Upper lobe of left lung (tissue), 6 donors: ENCODE measurements at regions not wholly inside any gene's neighbourhood (a gene's known extent, or its start where the extent isn't known, plus 50 kb on each side); places are given as distances from the start of the nearest gene placed in this dataset.

Experiments
- ATAC-seq, 2 donors: fragments of 200-7000 bp; cut with Tn5 transposase; one replicate each; pipeline ENCODE4 v1.9.1; 2022; ENCODE audit warnings: mild to moderate bottlenecking in 2 of 2, moderate library complexity in 2 of 2; ENCODE audit not compliant: low FRiP score in 2 of 2
- DNase-seq, 2 donors: peaks; one replicate each; pipeline ENCODE4 v3.0.0-alpha.2; 2019 to 2020
- H3K27ac ChIP-seq, 4 donors: fragments of 200-600 bp; sonication (generic); one replicate each; pipeline ENCODE4 v1.5.1; 2016 to 2019
- H3K27me3 ChIP-seq, 4 donors: fragments of 200-600 bp; sonication (generic); one replicate each; pipeline ENCODE4 v1.5.1; 2017 to 2019
- H3K36me3 ChIP-seq, 4 donors: fragments of 200-600 bp; sonication (generic); one replicate each; pipeline ENCODE4 v1.5.1; 2016 to 2019
- H3K4me1 ChIP-seq, 4 donors: fragments of 200-600 bp; sonication (generic); one replicate each; pipeline ENCODE4 v1.5.1; 2018 to 2019
- H3K4me3 ChIP-seq, 4 donors: fragments of 200-600 bp; sonication (generic); one replicate each; pipeline ENCODE4 v1.5.1; 2017 to 2019; ENCODE audit warnings: mild to moderate bottlenecking in 2 of 4, moderate library complexity in 1 of 4
- H3K9me3 ChIP-seq, 4 donors: fragments of 200-600 bp; sonication (generic); one replicate each; pipeline ENCODE4 v1.5.1; 2018 to 2019
- CTCF ChIP-seq, 6 experiments: fragments of 450-650 bp in 4 of 6; fragments of 200-600 bp in 2 of 6; sonication (generic) in 2 of 6; IDR thresholded peaks; one replicate each; pipeline ENCODE4 v1.5.1; 2016 to 2019; ENCODE audit warnings: antibody characterized with exemption in 6 of 6
- EP300 ChIP-seq, 4 donors: sonication (generic); formaldehyde crosslinking; IDR thresholded peaks; one replicate each; pipeline ENCODE4 v1.5.1; 2017; ENCODE audit warnings: antibody characterized with exemption in 4 of 4, control low read depth in 2 of 4
- POLR2A ChIP-seq, 4 donors: fragments of 450-650 bp; IDR thresholded peaks; one replicate each; pipeline ENCODE4 v1.5.1; 2016 to 2017; ENCODE audit warnings: antibody characterized with exemption in 4 of 4, mild to moderate bottlenecking in 2 of 4
- POLR2AphosphoS5 ChIP-seq, 2 donors: sonication (generic); formaldehyde crosslinking; IDR thresholded peaks; one replicate each; pipeline ENCODE4 v1.5.1; 2017; ENCODE audit warnings: antibody characterized with exemption in 2 of 2
- WGBS, 2 donors: methylation state at CpG; one replicate each; pipeline ENCODE4 v1.1.5; 2017 to 2018; 5-methylcytosine and 5-hydroxymethylcytosine counted together
- donor health status: DM: no; HTN: no; CAD: no; lungs with moderate emphysema.
- donor health status: DM: no; HTN: yes; CAD: no; lungs with severe emphysema.

DNA sequence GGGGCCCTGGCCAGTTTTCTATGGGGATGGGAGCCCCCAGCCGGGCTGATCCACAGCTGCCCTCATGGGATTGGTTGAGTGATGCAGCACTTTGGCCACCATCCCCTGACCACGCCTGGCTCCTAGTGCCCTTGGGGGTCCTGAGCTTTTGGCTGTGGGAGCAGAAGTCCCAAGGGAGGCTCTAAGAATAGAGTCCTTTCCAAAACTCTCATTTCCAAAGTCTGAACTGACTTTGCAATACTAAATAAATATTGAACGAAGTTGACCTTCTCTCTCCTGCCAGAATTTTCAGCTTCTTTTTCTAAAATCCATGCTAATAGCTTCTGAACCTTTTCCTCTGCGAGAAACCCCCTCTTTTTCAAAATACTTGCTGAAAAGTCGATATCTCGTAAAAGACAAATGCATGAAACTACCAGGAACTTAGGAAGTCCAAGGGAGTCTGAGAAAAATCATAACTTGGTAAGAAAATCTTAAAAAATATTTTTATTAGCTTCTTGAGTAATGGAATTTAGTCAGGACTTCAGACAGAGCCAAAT, 62.7 kb upstream of the IGFBP3 start:
- Histone ChIP-seq H3K36me3 (no peaks in the 10 kb centered on the region), H3K4me1 (peaks cover 2 to 14% (median 3%) of the 10 kb centered on the region in 4 donors), H3K27ac (no peak overlapping the region), H3K4me3 (no peak overlapping the region), H3K9me3 (no peaks in the 10 kb centered on the region), H3K27me3 (no peaks in the 10 kb centered on the region)
- ATAC-seq (no peak), DNase-seq (no peak)
- 70 to 75% methylated on average over 6 of the region's 6 CpGs for WGBS, 2 donors
- no peak for TF ChIP-seq CTCF (IDR thresholded peaks at IDR 0.05)

DNA sequence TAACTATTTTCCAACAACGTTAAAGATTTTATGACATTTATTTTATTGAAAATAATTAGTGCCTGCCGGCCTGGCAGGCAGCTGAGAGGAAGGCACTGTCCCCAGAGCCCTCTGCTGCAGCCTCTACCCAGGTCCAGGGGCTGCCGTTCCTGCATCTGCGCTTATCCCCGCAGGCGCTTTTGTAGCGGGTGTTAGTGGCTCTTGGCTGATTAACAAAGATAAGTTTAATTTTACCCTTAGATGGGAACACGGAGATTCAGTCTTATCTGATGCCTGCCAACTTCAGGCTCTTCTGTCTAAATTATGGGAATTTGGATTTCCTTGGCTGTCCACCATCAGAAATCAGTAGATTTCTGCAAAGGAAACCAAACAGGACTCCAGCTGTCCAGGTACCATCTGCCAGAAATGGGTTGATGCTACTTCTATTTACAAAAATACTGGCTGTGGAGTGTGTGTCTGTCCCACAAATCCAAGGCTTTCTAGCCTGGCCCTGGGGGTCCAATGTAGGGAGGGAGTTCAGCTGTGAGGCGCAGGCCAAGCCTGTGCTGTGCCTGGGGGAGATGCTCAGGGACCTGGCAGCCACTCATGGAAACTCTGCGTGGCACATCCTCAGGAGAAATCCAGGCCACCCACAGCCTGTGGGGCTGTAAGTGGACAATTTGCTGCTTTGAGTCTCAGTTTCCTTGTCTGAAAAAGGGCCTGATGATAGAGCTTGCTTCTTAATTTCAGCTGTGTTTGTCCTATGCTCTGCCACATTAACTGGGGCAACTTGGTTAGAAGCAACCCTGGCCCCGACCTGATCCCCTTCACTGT, 62.0 kb upstream of the IGFBP3 start:
- no peak for DNase-seq
- H3K36me3 ChIP-seq = no peaks in the 10 kb centered on the region
- no peak overlapping the region for H3K4me3 ChIP-seq
- WGBS, 2 donors = 76 to 90% methylated on average over 10 to 11 of the region's 11 CpGs
- H3K4me1 ChIP-seq = peaks cover 6 to 16% (median 9%) of the 10 kb centered on the region in 4 donors
- H3K9me3 ChIP-seq = no peaks in the 10 kb centered on the region
- no peaks in the 10 kb centered on the region for H3K27me3 ChIP-seq
- TF ChIP-seq EP300 (IDR thresholded peaks at IDR 0.05) (no peak), CTCF (IDR thresholded peaks at IDR 0.05) (no peak), POLR2AphosphoS5 (IDR thresholded peaks at IDR 0.05) (no peak), POLR2A (IDR thresholded peaks at IDR 0.05) (no peak)
- ATAC-seq = no peak
- no peak overlapping the region for H3K27ac ChIP-seq

GRCh38 chr7:45982132-45982531, 61.1 kb upstream of the IGFBP3 start:
- H3K27me3 ChIP-seq = no peaks in the 10 kb centered on the region
- H3K4me3 ChIP-seq = no peak overlapping the region
- no peak for TF ChIP-seq POLR2AphosphoS5 (IDR thresholded peaks at IDR 0.05)
- no peak for TF ChIP-seq CTCF (IDR thresholded peaks at IDR 0.05)
- no peak for TF ChIP-seq POLR2A (IDR thresholded peaks at IDR 0.05)
- no peak for TF ChIP-seq EP300 (IDR thresholded peaks at IDR 0.05)
- 76 to 82% methylated on average over 2 of the region's 2 CpGs for WGBS, 2 donors
- H3K36me3 ChIP-seq = no peaks in the 10 kb centered on the region
- no peak for ATAC-seq
- no peak overlapping the region for H3K27ac ChIP-seq
- H3K9me3 ChIP-seq = no peaks in the 10 kb centered on the region
- peaks cover 6 to 16% (median 13%) of the 10 kb centered on the region in 4 donors for H3K4me1 ChIP-seq
- no peak for DNase-seq

- DNase-seq = no peak
- peaks cover 6 to 16% (median 13%) of the 10 kb centered on the region in 4 donors for H3K4me1 ChIP-seq
- no peaks in the 10 kb centered on the region for H3K27me3 ChIP-seq
- WGBS, 2 donors = 88 to 90% methylated on average over 6 of the region's 6 CpGs
- H3K36me3 ChIP-seq = no peaks in the 10 kb centered on the region
- TF ChIP-seq EP300 (IDR thresholded peaks at IDR 0.05) (no peak), POLR2AphosphoS5 (IDR thresholded peaks at IDR 0.05) (no peak), CTCF (IDR thresholded peaks at IDR 0.05) (no peak), POLR2A (IDR thresholded peaks at IDR 0.05) (no peak)
- no peak overlapping the region for H3K4me3 ChIP-seq
- no peak overlapping the region for H3K27ac ChIP-seq
- no peaks in the 10 kb centered on the region for H3K9me3 ChIP-seq
- no peak for ATAC-seq
Measured at GRCh38 chr7:45980973-45981372, 59.9 kb upstream of the IGFBP3 start.
